WTC11 (cell line): ENCODE measurements at regions not wholly inside any gene's neighbourhood (a gene's known extent, or its start where the extent isn't known, plus 50 kb on each side); places are given as distances from the start of the nearest gene placed in this dataset.

ENCODE experiments used
- ATAC-seq: fragments of 200-7000 bp; cut with Tn5 transposase; 2 replicates; pipeline ENCODE4 v1.10.0; 2021; ENCODE audit warnings: mild to moderate bottlenecking, moderate library complexity
- CTCF ChIA-PET: fragments of 300-600 bp; sonication (Branson Sonifier 250); formaldehyde crosslinking; loops from one replicate; lab custom pipeline; 2021; ENCODE audit warnings: antibody characterized with exemption; lab: Charles Lee
- POLR2A ChIA-PET: fragments of 350-600 bp; sonication (Branson Sonifier 250); formaldehyde crosslinking; loops from one replicate; lab custom pipeline; 2021; ENCODE audit warnings: antibody characterized with exemption; lab: Charles Lee
- DNase-seq: peaks from one replicate; pipeline ENCODE4 v3.0.0; 2021; ENCODE audit warnings: low spot score
- H3K27ac Mint-ChIP-seq: 2 replicates; pipeline ENCODE4 v1.8.0; 2021; ENCODE audit warnings: mixed read lengths
- H3K27me3 Mint-ChIP-seq: 2 replicates; pipeline ENCODE4 v1.8.0; 2021; ENCODE audit warnings: low read depth, mild to moderate bottlenecking, moderate library complexity, mixed read lengths
- H3K36me3 Mint-ChIP-seq: 2 replicates; pipeline ENCODE4 v1.8.0; 2021; ENCODE audit warnings: mixed read lengths
- H3K4me1 Mint-ChIP-seq: 2 replicates; pipeline ENCODE4 v1.8.0; 2022; ENCODE audit warnings: mixed read lengths
- H3K4me3 Mint-ChIP-seq: 2 replicates; pipeline ENCODE4 v1.8.0; 2021; ENCODE audit warnings: mild to moderate bottlenecking, moderate library complexity, mixed read lengths
- H3K9me3 Mint-ChIP-seq: 2 replicates; pipeline ENCODE4 v1.8.0; 2021; ENCODE audit warnings: mixed read lengths
- AFF4 ChIP-seq: sonication (generic); formaldehyde crosslinking; IDR thresholded peaks from 2 replicates; pipeline ENCODE4 v1.8.1; 2023; ENCODE audit warnings: mild to moderate bottlenecking, missing genetic modification reagents, borderline replicate concordance
- ATF1 ChIP-seq: sonication (generic); formaldehyde crosslinking; IDR thresholded peaks from 2 replicates; pipeline ENCODE4 v1.8.1; 2023; ENCODE audit warnings: mild to moderate bottlenecking, moderate library complexity, missing genetic modification reagents
- ATF3 ChIP-seq: sonication (generic); formaldehyde crosslinking; conservative IDR thresholded peaks from 2 replicates; pipeline ENCODE4 v1.8.1; 2022; ENCODE audit warnings: mild to moderate bottlenecking, missing genetic modification reagents
- ELF4 ChIP-seq: sonication (generic); formaldehyde crosslinking; IDR thresholded peaks from 2 replicates; pipeline ENCODE4 v1.8.1; 2022; ENCODE audit warnings: low read depth, mild to moderate bottlenecking, moderate library complexity, missing genetic modification reagents
- FOXJ3 ChIP-seq: sonication (generic); formaldehyde crosslinking; IDR thresholded peaks from 2 replicates; pipeline ENCODE4 v1.9.0; 2021; ENCODE audit warnings: missing genetic modification reagents, mild to moderate bottlenecking, borderline replicate concordance
- HMGA2 ChIP-seq: fragments of 250-450 bp; sonication (Bioruptor Pico); IDR thresholded peaks from 2 replicates; pipeline ENCODE4 v1.4.0; 2021; ENCODE audit warnings: mild to moderate bottlenecking, moderate library complexity
- HMGXB4 ChIP-seq: sonication (generic); formaldehyde crosslinking; IDR thresholded peaks from 2 replicates; pipeline ENCODE4 v1.8.1; 2023; ENCODE audit warnings: mild to moderate bottlenecking, moderate library complexity, missing genetic modification reagents
- IRF1 ChIP-seq: sonication (generic); formaldehyde crosslinking; IDR thresholded peaks from 2 replicates; pipeline ENCODE4 v1.8.0; 2023; ENCODE audit warnings: missing genetic modification reagents
- RORB ChIP-seq: fragments of 250-450 bp; sonication (Bioruptor Pico); IDR thresholded peaks from 2 replicates; pipeline ENCODE4 v1.9.0; 2021; ENCODE audit warnings: mild to moderate bottlenecking
- ZMAT4 ChIP-seq: fragments of 250-450 bp; sonication (Bioruptor Pico); IDR thresholded peaks from 2 replicates; pipeline ENCODE4 v1.9.0; 2021; ENCODE audit warnings: mild to moderate bottlenecking
- ZNF121 ChIP-seq: sonication (generic); formaldehyde crosslinking; IDR thresholded peaks from 2 replicates; pipeline ENCODE4 v1.8.0; 2023; ENCODE audit warnings: missing genetic modification reagents
- ZNF317 ChIP-seq: sonication (generic); formaldehyde crosslinking; IDR thresholded peaks from 2 replicates; pipeline ENCODE4 v1.8.1; 2023; ENCODE audit warnings: low read depth, mild to moderate bottlenecking, moderate library complexity, missing genetic modification reagents, borderline replicate concordance
- TF ChIP-seq, protein P1 (sequence below): sonication (generic); formaldehyde crosslinking; IDR thresholded peaks from 2 replicates; pipeline ENCODE4 v1.8.0; 2022; ENCODE audit warnings: mild to moderate bottlenecking, missing genetic modification reagents
- TF ChIP-seq, protein P2 (sequence below): sonication (generic); formaldehyde crosslinking; IDR thresholded peaks from 2 replicates; pipeline ENCODE4 v1.8.1; 2023; ENCODE audit warnings: mild to moderate bottlenecking, missing genetic modification reagents, moderate library complexity
- TF ChIP-seq, protein P3 (sequence below): fragments of 200-600 bp; IDR thresholded peaks from 2 replicates; pipeline ENCODE4 v1.8.0; 2022; ENCODE audit warnings: antibody characterized with exemption

DNA sequence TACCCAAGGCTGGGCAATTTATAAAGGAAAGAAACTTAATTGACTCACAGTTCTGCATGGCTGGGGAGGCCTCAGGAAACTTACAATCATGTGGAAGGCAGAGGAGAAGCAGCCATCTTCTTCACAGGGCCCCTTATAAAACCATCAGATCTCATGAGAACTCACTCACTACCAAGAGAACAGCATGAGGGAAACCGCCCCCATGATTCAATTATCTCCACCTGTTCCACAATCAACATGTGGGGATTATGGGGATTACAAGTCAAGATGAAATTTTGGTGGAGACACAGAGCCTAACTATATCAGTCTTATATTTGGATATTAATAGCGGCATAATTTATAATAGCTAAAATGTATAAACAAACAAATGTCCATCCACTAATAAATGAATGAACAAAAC lies 1123.7 kb upstream of the NCAM2 start:
- ATAC-seq: no peak
- peaks cover 16% of the 10 kb centered on the region for H3K9me3 Mint-ChIP-seq
- CTCF ChIA-PET: no interaction called here
- TF ChIP-seq AFF4: no peak
- TF ChIP-seq ATF1 (CRISPR knock-in tag): no peak
- TF ChIP-seq, all 79 proteins: peak for 0
- no peaks in the 10 kb centered on the region for H3K27me3 Mint-ChIP-seq
- no peaks in the 10 kb centered on the region for H3K4me1 Mint-ChIP-seq
- POLR2A ChIA-PET: no interaction called here
- DNase-seq: no peak
- H3K36me3 Mint-ChIP-seq: no peaks in the 10 kb centered on the region
- no peak overlapping the region for H3K27ac Mint-ChIP-seq
- no peak overlapping the region for H3K4me3 Mint-ChIP-seq

DNA sequence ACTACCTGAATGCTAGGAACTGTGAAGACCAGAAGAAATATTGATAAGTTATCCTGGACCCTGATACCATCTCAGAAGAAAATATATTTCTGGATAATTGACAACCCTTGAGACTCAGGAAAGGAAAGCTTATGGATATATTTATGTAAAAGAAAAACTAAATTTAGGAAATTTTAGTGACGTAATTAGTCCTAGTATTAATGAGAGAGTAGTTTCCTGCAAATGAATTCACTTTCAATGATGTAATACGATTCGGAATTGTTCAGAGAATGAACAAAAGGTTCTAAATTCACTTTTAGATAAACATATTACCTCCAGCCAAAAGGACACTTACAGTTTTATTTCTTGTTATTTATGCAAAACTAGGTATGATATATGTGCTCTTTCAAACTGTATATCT lies 1120.1 kb upstream of the NCAM2 start:
- Mint-ChIP-seq H3K4me3 (no peak overlapping the region), H3K4me1 (no peaks in the 10 kb centered on the region), H3K36me3 (no peaks in the 10 kb centered on the region)

GRCh38 chr21:19899645-19900044 lies 1098.6 kb upstream of the NCAM2 start:
- Mint-ChIP-seq H3K9me3 (peaks cover 9% of the 10 kb centered on the region), H3K27ac (no peak overlapping the region), H3K27me3 (no peaks in the 10 kb centered on the region; the same call in 1 of the 2 replicates), H3K4me1 (no peaks in the 10 kb centered on the region), H3K4me3 (no peak overlapping the region), H3K36me3 (peaks cover 6% of the 10 kb centered on the region; the same call in 1 of the 2 replicates)
- no peak for DNase-seq
- ChIA-PET POLR2A (no interaction called here), CTCF (interaction anchor here (0.6 kb wide), 1 partner anchor 575 kb away, joined by 5 read pairs; no protein-coding TSS in a partner anchor)
- no peak for ATAC-seq
- TF ChIP-seq ELF4 (CRISPR knock-in tag) (no peak), IRF1 (CRISPR knock-in tag) (no peak), ATF3 (CRISPR knock-in tag) (no peak), ZNF317 (CRISPR knock-in tag) (no peak), ZNF121 (no peak), FOXJ3 (no peak), HMGA2 (CRISPR knock-in tag) (no peak)
- TF ChIP-seq, protein P1, sequence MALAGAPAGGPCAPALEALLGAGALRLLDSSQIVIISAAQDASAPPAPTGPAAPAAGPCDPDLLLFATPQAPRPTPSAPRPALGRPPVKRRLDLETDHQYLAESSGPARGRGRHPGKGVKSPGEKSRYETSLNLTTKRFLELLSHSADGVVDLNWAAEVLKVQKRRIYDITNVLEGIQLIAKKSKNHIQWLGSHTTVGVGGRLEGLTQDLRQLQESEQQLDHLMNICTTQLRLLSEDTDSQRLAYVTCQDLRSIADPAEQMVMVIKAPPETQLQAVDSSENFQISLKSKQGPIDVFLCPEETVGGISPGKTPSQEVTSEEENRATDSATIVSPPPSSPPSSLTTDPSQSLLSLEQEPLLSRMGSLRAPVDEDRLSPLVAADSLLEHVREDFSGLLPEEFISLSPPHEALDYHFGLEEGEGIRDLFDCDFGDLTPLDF: no peak
- TF ChIP-seq, protein P2, sequence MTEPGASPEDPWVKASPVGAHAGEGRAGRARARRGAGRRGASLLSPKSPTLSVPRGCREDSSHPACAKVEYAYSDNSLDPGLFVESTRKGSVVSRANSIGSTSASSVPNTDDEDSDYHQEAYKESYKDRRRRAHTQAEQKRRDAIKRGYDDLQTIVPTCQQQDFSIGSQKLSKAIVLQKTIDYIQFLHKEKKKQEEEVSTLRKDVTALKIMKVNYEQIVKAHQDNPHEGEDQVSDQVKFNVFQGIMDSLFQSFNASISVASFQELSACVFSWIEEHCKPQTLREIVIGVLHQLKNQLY (CRISPR knock-in tag): no peak

More for the DNA sequence above, 1120.1 kb upstream of the NCAM2 start:
- Mint-ChIP-seq H3K9me3 (peaks cover 11% of the 10 kb centered on the region), H3K27me3 (no peaks in the 10 kb centered on the region)
- ChIA-PET POLR2A (no interaction called here), CTCF (no interaction called here)
- TF ChIP-seq RORB (CRISPR knock-in tag): no peak
- no peak for TF ChIP-seq HMGXB4 (CRISPR knock-in tag)
- TF ChIP-seq, protein P3, sequence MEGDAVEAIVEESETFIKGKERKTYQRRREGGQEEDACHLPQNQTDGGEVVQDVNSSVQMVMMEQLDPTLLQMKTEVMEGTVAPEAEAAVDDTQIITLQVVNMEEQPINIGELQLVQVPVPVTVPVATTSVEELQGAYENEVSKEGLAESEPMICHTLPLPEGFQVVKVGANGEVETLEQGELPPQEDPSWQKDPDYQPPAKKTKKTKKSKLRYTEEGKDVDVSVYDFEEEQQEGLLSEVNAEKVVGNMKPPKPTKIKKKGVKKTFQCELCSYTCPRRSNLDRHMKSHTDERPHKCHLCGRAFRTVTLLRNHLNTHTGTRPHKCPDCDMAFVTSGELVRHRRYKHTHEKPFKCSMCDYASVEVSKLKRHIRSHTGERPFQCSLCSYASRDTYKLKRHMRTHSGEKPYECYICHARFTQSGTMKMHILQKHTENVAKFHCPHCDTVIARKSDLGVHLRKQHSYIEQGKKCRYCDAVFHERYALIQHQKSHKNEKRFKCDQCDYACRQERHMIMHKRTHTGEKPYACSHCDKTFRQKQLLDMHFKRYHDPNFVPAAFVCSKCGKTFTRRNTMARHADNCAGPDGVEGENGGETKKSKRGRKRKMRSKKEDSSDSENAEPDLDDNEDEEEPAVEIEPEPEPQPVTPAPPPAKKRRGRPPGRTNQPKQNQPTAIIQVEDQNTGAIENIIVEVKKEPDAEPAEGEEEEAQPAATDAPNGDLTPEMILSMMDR: no peak
- no peak for TF ChIP-seq ZMAT4 (CRISPR knock-in tag)
- TF ChIP-seq, all 79 proteins: peak for 0
- H3K27ac Mint-ChIP-seq: no peak overlapping the region
- no peak for DNase-seq
- no peak for ATAC-seq
